Right lung (tissue), 2 donors: ENCODE measurements at regions not wholly inside any gene's neighbourhood (a gene's known extent, or its start where the extent isn't known, plus 50 kb on each side); places are given as distances from the start of the nearest gene placed in this dataset.
"Not testable (repeated sequence)": the region's sequence is repeated elsewhere in the genome, so short reads cannot be mapped to it uniquely, and the experiment has no call there.

Experiments
- DNase-seq, 2 donors: peaks; one replicate each; pipeline ENCODE4 v3.0.0-alpha.2; 2013

DNA sequence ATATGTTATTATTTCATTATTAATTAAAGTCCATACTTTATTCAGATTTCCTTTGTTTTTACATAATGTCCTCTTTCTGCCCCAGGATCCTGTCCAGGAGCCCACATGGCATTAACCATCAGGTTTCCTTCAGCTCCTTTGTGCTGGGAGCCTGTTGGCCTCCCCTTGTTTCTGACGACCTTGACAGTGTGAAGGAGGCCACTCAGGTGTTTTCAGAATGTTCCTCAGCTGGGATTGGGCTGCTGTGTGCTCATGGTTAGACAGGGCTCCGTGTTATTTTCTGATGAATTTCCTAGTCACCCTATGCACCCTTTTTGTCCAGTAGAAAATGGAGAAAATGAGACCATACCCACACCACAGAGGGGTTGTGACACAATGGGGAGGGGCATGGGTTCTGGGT, 281.0 kb upstream of the FOXF1 start:
- DNase-seq = no peak

DNA sequence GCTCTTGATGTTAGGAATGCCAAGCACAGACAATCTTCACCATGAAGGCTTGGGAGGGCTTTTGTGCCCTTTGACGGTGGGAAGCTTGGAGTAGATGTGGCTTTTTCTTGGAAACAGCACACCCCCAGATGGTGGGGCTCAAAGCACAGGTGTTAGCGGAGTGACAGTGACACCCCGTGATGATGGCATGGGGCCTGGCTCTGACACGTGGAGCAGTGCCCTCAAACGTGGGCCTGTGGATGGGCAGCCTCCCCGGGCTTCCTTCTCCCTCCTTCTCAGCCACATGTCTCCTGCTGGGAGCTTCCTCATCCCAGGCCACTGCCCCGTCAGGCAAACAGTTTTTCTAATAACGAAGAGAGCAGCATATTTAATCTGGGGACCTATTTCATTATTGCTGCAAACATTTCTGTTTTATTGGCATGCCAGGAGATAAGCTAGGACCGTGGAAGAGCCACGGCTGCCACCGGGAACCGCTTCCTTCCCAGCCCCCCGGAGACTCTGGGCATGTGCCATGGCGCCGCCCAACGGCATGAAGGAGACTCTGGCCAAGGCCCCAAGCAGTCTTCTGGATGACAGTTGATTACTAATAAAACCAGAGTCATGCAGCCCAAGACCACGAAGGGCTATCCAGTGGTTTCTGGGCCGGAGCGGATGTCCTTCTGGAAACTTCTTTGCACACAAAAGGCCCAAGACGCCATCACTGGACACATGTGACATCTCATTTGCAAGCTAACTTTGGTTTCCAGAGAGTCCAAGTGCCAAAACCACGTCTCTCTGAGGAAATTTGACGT, 280.3 kb upstream of the FOXF1 start:
- DNase-seq = no peak

DNA sequence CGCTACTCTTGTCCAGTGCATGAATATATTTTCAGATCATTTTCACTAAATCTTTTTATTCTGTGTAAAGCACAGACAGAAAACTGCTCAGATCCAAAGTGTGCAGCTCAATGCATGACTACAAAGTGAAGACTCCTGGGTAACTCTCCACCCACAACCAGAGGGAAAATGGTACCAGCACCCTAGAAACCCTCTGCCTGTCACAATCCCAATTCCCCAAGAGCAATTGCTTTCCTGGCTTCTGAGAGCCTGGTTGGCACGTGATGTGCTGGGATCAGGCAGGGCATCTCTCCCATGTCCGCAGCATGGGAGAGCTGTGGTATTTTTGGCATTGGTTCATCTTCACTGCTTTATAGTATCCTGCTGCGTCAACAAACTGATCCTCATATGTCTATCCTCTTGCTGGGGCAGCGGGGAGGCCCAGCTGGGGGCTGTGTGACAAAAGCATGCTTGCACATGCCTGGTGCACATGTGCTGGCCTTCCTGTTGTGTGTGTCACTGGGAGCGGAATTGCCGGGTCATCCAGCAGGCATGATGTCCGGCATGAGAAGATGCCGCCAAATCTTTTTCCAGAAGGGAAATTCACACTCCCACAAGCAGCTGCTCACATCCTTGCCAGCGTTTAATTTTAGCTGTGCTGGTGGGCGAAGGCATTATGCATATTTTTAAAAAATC, 278.9 kb upstream of the FOXF1 start:
- DNase-seq = no peak

DNA sequence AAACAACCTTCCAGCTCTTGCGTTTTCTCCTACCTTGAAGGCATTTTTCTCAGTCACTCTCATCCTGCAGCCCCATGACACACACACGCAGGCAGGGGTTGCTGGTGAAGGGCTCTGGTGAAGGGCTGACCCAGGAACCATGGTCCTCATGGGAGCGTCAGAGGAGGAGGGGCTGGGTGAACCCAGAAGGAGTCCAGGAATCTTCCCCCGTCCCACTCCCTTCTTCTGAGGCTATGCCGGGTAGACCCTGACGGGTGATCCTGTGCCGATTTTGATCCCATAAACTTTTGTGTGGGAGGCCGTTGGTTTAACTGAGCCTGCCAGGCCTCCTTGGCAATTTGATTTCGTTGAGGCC, 278.4 kb upstream of the FOXF1 start:
- no peak for DNase-seq

DNA sequence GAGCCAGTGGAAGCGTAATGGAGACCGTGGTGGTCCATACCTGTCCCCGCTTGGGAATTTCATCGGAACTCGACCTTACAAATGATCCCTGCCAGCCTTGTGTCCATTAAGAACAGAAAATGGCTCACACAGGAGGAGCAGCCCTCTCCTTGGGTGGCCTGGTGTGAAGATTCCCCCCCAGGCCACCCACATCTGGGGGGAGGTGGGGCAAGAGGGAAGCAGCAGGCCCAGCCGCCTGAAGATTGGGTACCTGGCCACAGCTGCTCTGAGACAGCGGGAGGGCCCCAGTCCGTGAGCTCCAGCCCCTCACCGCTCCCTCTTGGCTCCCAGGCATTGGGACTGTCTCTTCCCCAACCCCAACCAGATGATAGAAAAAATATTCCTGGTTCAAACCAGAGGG, 277.8 kb upstream of the FOXF1 start:
- no peak for DNase-seq

DNA sequence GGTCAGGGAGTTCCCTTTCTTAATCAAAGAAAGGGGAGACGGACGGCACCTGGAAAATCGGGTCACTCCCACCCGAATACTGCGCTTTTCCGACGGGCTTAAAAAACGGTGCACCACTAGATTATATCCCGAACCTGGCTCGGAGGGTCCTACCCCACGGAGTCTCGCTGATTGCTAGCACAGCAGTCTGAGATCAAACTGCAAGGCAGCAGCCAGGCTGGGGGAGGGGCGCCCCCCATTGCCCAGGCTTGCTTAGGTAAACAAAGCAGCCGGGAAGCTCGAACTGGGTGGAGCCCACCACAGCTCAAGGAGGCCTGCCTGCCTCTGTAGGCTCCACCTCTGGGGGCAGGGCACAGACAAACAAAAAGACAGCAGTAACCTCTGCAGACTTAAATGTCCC, 276.8 kb upstream of the FOXF1 start:
- DNase-seq = not testable (repeated sequence)

DNA sequence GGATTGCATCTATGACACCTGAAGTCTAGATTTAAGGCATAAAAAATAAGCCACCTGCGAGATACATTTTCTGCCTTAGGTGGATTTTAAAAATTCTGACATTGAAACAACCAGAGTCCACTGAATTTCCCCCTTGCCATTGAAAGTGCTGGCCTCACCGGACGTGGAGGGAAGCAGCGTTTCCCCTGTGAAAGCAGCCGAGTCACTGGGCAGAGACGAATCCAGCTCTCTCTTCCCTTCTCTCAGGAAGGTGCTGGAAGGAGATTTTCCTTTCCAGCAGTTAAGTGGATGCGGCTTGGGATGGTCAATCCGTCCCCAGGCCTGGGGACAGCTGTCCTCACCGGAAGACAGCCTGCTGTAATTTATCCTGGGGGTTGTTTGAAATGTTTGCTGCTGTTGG, 270.9 kb upstream of the FOXF1 start:
- DNase-seq = no peak

DNA sequence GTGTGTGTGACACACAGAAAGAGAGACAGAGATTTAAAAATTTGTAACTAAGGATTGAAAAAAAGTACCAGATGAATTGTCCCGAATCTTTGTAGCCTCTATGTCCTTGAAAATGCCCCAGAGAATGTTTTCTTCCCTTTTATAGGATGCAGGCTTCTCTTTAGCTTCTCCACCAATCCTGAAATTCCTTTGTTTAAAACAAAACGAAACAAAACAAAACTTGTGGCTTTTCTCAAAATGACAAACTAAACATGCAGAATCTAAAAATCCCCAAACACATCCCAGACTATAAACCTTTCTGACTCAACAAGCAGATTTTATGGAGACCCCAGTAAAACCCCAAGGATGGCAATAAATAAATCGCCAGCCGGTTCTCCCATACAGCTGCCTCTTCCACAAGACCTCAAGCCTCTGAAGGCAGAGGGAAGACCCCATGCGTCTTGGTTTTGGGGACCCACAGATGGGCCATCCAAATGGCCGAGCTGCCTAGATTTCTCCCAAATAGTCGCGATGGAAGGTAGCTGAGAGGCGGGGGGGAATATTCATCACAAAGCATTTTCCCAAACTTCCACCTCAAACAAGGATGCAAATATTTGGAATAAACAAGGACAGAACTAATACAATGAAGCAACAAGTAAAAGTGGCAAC, 269.5 kb upstream of the FOXF1 start:
- DNase-seq = no peak

DNA sequence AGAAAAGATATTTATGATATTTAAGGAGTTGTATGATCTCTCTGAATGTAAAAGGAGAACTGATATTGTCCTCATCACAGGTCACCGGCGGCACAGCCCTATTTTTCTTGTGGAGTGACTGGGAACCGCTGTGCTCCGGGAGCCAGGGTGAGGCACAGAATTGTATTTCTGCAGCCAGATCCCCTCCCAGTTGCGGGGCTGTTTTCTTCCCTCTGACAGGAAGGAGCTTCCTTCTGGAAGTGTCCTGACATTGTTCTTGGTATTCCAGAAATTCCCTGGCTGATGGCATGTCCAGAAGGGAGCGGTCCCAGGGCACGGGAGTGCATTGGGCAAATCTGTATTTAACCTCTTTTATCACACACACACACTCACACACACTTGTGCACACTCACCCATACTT, 268.6 kb upstream of the FOXF1 start:
- DNase-seq = no peak

DNA sequence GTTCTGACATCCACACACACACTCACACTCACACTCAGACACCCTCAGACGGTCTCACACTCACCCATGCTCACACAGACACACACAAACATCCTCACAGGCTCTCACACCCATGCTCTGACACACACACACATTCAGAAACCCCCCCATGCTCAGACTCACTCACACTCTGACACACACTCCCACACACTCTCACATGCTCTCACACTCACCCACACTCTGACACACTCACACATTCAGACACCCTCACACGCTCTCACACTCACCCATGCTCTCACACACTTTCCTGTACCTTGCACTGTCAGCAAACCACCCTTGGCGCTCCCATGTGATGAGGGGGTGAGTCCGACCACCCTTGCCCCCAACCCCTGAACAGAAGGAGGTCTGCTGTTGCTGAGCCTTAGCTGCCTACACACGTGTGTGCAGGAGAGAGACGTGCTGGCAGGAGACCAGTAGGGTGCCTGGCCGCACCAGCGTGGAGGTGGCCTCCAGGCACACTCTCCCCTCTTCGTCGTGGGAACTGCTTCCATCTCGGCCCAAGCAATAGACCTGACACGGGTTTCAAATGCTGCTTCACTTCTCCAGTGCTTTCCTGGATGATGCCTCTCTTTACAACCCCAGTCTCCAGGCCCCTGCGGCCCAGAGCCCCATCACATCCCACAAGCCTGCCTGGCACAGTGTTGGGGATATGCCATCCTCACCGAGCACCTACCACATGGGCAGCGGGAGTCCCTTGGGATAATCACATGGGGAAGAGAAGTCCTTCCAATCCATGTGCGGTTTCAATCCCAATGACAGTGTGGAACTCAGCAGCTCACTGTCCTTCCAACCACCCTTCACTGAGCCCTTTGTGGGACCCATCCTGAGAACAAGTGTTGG, 267.8 kb upstream of the FOXF1 start:
- DNase-seq = no peak

DNA sequence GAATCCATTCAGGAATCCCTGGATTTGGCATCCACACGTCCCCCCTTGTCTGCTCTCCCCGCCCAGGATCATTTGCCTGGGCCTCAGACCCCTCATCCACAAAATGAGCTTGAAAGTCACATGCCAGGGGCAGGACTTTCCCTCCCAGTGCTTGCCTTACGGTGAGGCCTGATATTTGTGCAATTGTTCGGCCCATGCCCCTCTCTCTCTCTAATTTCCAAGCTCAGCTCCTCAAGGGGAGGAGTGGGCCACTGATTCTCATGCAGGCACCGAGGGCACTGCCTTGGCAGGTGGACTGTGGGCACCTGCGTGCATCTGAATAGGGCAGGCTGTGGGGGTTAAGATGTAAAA, 267.2 kb upstream of the FOXF1 start:
- DNase-seq = no peak

DNA sequence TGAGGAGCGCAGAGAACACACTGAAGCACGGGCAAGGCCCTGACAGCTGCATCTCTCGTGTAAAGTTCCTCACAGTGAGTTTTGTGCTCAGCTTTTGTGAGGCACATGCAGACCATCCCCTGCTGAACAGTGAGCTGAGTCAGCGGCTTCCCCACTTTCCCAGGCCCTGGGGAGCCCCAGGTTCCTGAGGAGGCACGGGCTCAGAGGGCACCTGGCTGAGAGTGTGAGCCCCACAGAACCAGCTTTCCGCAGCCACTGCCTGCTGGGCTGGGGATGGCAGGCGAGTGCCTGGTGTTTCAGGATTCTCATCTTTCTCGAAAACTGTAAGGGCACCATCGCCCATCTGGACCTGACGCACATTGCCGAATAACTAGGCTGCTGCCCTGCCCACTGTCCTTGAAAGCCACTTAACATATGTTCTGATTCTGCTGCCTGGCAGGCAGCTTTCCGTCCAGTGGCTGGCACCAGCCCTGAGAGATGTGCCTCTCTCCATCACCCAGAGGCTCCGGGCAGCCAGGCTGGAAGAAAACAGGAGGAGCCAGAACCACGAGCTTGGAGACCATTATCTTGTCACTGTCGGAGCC, 266.7 kb upstream of the FOXF1 start:
- DNase-seq = no peak

DNA sequence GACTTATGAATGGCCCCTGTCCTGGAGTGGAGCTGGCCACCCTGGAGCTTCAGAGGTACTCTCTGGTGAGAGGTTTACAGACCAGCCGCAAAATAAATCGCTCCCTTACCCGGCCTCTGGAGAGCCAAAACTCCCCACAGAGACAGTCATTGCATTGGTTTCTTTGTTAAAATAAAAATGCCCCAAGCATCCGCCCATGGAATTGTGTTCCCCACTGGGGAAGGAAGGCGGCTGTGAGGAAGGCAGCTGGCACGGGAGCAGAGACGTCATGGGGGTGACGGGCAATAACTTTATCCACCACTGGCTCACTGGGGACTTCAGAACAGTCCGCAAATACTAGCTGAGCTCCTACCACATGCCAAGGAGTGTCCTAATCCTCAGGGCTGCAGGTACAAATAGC, 266.2 kb upstream of the FOXF1 start:
- DNase-seq = no peak

DNA sequence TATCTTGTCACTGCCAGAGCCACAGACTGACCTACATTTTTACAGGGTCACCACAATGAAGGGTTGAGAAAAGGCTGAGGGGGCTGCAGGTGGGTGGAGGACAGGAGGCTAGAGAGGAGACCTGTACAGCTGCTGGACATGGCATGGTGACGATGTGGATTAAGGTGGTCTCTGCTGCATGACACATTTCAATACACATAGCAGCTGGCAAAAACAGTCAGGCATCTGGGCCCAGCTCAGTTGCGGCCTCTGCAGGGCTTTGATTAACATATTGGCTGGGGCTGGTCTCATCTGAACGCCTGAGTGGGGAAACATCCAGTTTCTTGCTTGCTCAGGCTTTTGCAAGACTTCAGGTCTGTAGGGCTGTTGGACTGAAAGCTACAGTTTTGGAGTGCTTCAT, 265.4 kb upstream of the FOXF1 start:
- no peak for DNase-seq

DNA sequence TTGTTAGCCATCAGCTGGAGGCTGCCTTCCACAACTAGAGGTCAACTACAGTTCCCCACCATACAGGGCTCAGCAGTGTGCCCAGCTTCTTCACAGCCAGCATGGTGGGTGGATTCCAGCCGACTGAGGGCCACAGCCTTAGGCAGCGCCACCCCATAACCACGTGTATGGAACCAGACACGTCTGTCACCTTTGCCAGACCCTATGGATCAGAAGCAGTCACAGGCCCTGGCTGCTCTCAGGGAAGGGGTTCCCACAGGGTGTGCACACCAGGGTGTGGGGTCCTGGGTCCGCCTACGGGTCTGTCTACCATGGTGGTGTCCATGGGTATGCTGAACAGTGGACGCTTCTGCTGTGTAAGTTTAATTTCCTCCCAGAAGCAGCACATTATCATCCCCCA, 265.0 kb upstream of the FOXF1 start:
- DNase-seq = no peak

DNA sequence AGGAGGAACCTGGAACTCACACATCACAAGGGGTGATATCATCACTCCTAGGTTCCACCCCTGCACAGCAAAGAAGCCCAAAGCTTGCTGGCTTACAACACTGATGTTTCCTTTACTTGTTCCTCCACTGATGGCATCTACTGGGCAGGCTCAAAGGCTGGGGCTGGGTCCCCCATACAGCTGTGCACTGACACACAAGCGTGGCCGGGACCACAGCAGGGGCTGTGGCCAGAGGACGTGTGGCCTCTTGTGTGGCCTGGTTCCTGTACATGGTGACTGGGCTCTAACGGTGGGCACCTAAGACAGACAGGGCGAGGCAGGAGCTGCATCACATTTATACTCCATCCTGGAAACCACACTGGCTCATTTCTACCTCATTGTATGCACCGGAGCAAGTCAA, 264.4 kb upstream of the FOXF1 start:
- no peak for DNase-seq

DNA sequence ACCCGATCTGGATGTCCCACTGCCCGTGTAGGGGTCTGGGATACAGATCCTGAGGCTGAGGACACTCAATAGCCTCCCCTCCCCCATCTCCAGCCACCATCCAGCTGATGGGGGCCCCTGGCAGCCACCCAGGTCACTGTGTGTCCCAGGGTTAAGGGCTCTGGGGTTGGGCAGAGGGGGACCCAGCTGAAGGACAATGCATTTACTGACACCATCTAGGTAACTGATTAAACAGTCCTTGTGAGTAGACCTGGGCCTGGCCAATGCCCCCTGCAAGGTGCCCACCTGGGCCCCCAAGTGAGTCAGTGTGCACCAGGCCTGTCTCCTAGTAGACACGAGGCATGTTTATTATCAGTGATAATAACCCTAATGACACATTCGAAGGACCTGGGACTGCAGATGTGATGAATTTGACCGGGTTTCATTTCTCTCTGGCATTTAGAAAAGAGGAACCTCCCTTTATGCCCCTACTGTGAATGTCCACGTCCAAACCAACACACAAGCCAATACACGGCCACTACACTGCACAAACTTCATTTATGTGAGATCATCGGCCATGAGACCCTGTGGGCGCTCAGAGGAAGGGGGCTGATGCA, 261.9 kb upstream of the FOXF1 start:
- DNase-seq = no peak

DNA sequence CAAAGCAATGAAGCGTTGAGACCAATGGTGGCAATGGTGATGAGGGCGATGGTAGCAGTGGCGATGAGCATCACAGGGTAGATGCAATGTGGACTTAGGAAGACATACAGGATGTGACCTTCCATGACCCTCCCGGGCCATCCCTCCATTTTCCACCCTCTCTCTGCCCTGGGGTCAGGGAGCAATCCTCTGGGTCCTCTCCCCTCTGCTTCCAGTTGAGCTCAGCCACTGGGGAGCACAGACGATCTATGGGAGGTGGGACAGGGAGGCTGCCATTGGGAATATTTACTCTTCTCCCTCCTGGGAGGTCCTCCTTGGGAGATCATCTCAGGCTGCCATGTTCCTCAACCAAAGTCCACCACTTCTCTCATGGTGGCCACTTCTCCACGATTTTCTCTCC, 260.7 kb upstream of the FOXF1 start:
- DNase-seq = no peak

DNA sequence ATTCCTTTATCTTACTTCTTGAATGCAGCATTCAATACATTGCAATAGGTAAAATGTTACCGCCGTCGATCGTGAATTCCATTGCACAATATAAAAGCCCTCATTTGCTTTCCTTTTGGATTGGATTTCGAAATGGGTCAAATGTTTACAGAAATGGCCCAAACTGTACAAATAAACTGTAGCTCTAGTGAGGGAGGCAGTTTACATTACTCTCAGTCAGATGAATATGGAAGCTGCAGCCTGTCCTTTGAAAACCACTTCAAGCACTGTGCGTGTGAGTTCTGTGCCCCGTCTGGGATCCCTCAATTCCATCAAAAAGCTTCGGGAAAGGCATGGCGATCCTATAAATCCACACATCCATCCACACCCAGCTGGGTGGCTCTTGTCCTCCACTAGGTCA, 258.6 kb upstream of the FOXF1 start:
- no peak for DNase-seq

DNA sequence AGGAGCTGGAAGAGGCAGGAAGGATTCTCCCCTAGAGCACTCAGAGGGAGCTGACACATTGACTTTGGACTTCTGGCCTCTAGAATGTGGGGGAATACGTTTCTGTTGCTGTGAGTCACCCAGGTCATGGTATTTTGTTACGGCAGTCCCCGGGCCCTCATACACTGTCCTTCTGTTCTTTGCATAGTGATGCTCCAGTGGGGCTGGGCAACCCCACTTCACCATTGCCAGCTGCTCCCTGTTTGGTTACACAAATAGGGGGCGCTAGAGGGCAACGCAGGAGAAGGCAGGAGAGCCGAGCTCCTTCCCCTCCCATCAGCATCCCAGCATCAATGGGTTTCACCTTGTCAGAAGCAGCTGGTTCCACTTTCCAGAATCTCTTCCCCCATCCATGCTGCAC, 257.7 kb upstream of the FOXF1 start:
- DNase-seq = no peak

DNA sequence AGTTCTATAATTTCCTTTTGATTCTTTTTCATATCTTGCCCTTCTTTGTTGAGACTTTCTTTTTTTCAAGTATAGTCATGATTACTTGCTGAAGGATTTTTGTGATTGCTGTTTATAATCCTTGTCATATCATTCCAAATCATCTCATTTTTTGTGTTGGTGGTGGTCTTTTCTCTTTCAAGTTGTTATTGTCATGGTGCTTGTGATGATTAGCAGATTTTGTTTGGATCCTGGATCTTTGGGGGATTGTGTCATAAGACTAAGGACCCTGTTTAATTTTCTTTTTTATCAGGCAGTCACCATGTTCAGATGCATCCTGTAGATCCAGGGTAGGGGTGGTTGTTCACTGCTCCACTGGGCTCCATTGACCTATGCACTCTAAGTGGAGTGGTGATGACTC, 254.4 kb upstream of the FOXF1 start:
- no peak for DNase-seq

DNA sequence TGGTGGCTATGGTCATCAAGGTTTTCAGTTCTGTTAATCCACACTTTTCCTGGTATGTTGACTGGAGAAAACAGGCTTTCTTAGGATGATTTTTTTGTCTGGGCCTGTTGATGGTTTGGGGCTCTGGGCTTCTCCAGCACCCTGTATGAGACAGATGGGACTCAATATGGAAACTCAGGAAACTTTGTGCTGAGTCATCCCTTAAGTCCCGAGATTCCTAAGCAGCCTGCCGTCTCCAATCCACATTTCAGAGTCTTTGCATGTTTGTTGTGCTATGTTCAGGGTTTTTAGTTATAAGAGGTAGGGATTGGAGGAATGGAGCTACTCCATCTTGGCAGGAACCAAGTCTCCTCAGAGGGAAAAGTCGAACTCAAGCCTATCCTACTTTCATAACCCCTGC, 253.3 kb upstream of the FOXF1 start:
- no peak for DNase-seq
